HepG2 (cell line): ENCODE measurements at regions not wholly inside any gene's neighbourhood (a gene's known extent, or its start where the extent isn't known, plus 50 kb on each side); places are given as distances from the start of the nearest gene placed in this dataset.

ENCODE experiments used
- AGO2 ChIP-seq: fragments of 200-400 bp; formaldehyde crosslinking; optimal IDR thresholded peaks from 2 replicates; pipeline ENCODE3; 2017; ENCODE audit warnings: mild to moderate bottlenecking, low read depth, low read length, moderate library complexity
- BORCS8-MEF2B ChIP-seq: sonication (generic); formaldehyde crosslinking; IDR thresholded peaks from 2 replicates; pipeline ENCODE4 v1.8.0; 2022; ENCODE audit warnings: mild to moderate bottlenecking, missing genetic modification reagents
- HOXA5 ChIP-seq: sonication (generic); formaldehyde crosslinking; IDR thresholded peaks from 2 replicates; pipeline ENCODE4 v1.4.0; 2020; ENCODE audit warnings: missing genetic modification reagents
- KLF9 ChIP-seq: IDR thresholded peaks from 2 replicates; pipeline ENCODE4 v1.6.1; 2016; ENCODE audit warnings: low read depth
- MLX ChIP-seq: IDR thresholded peaks from 2 replicates; pipeline ENCODE4 v1.6.1; 2016
- MTF1 ChIP-seq: sonication (generic); formaldehyde crosslinking; IDR thresholded peaks from 2 replicates; pipeline ENCODE4 v1.5.0; 2020; ENCODE audit warnings: missing genetic modification reagents
- NPAS2 ChIP-seq: sonication (generic); formaldehyde crosslinking; IDR thresholded peaks from 2 replicates; pipeline ENCODE4 v1.8.0; 2022; ENCODE audit warnings: mild to moderate bottlenecking, missing genetic modification reagents, borderline replicate concordance
- RBAK ChIP-seq: sonication (generic); formaldehyde crosslinking; IDR thresholded peaks from 2 replicates; pipeline ENCODE4 v1.5.1; 2020; ENCODE audit warnings: mild to moderate bottlenecking, missing genetic modification reagents
- RBM39 ChIP-seq: fragments of 200-400 bp; formaldehyde crosslinking; IDR thresholded peaks from one replicate; pipeline ENCODE4 v1.6.1; 2018; ENCODE audit warnings: antibody characterized with exemption, mild to moderate bottlenecking, low read depth, low read length; ENCODE audit not compliant: poor library complexity, severe bottlenecking
- SPEN ChIP-seq: sonication (generic); formaldehyde crosslinking; IDR thresholded peaks from 2 replicates; pipeline ENCODE4 v1.5.1; 2020; ENCODE audit warnings: low read depth, mild to moderate bottlenecking, missing genetic modification reagents
- YY1 ChIP-seq: IDR thresholded peaks from 2 replicates; pipeline ENCODE4 v1.6.1; 2011; ENCODE audit warnings: low read length, low read depth, moderate library complexity, mild to moderate bottlenecking; ENCODE audit not compliant: insufficient read depth, insufficient replicate concordance
- ZNF274 ChIP-seq: sonication (generic); formaldehyde crosslinking; IDR thresholded peaks from 2 replicates; pipeline ENCODE4 v1.5.1; 2020; ENCODE audit warnings: mild to moderate bottlenecking, missing genetic modification reagents
- ZNF350 ChIP-seq: sonication (generic); formaldehyde crosslinking; IDR thresholded peaks from 2 replicates; pipeline ENCODE4 v1.4.0; 2020; ENCODE audit warnings: mild to moderate bottlenecking, low read depth, missing genetic modification reagents, borderline replicate concordance
- TF ChIP-seq, protein P1 (sequence below): sonication (generic); formaldehyde crosslinking; IDR thresholded peaks from 2 replicates; pipeline ENCODE4 v1.8.1; 2023; ENCODE audit warnings: missing genetic modification reagents, mild to moderate bottlenecking, borderline replicate concordance
- TF ChIP-seq, protein P2 (sequence below): IDR thresholded peaks from 2 replicates; pipeline ENCODE4 v1.6.1; 2016; ENCODE audit warnings: mild to moderate bottlenecking, missing biosample characterization, missing genetic modification reagents
- TF ChIP-seq, protein P3 (sequence below): sonication (generic); formaldehyde crosslinking; IDR thresholded peaks from 2 replicates; pipeline ENCODE4 v1.5.0; 2020; ENCODE audit warnings: missing genetic modification reagents
- TF ChIP-seq, protein P4 (sequence below): sonication (generic); formaldehyde crosslinking; IDR thresholded peaks from 2 replicates; pipeline ENCODE4 v1.4.0; 2020; ENCODE audit warnings: missing genetic modification reagents
- TF ChIP-seq, protein P5 (sequence below): sonication (generic); formaldehyde crosslinking; IDR thresholded peaks from 2 replicates; pipeline ENCODE4 v1.5.0; 2020; ENCODE audit warnings: missing genetic modification reagents

- TF ChIP-seq ZNF350 (CRISPR knock-in tag) (peak; percentile 10; the same call in 1 of the 2 replicates), MLX (CRISPR knock-in tag) (no peak), YY1 (peak; percentile 39), MTF1 (CRISPR knock-in tag) (no peak), NPAS2 (no peak), AGO2 (no peak), ZNF274 (CRISPR knock-in tag) (no peak), BORCS8-MEF2B (CRISPR knock-in tag) (0 out of 2 replicates have a peak, but pooled peaks have one; percentile 0), SPEN (CRISPR knock-in tag) (no peak; the same call in 1 of the 2 replicates), RBM39 (peak; percentile 9), HOXA5 (CRISPR knock-in tag) (0 out of 2 replicates have a peak, but pooled peaks have one; percentile 6), KLF9 (CRISPR knock-in tag) (no peak), RBAK (CRISPR knock-in tag) (no peak)
- TF ChIP-seq, protein P1, sequence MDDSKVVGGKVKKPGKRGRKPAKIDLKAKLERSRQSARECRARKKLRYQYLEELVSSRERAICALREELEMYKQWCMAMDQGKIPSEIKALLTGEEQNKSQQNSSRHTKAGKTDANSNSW (CRISPR knock-in tag), result no peak
- TF ChIP-seq, protein P2, sequence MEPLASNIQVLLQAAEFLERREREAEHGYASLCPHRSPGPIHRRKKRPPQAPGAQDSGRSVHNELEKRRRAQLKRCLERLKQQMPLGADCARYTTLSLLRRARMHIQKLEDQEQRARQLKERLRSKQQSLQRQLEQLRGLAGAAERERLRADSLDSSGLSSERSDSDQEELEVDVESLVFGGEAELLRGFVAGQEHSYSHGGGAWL, result peak; percentile 6; the same call in 1 of the 2 replicates
- TF ChIP-seq, protein P3, sequence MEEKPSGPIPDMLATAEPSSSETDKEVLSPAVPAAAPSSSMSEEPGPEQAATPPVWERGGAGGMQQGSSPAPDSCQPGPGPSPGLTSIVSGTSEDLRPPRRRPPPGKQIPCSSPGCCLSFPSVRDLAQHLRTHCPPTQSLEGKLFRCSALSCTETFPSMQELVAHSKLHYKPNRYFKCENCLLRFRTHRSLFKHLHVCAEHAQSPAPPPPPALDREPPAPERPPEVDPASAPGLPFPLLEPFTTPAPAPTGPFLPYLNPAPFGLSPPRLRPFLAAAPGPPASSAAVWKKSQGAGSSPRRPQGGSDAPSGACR (CRISPR knock-in tag), result peak; percentile 60; the same call in 1 of the 2 replicates
- TF ChIP-seq, protein P4, sequence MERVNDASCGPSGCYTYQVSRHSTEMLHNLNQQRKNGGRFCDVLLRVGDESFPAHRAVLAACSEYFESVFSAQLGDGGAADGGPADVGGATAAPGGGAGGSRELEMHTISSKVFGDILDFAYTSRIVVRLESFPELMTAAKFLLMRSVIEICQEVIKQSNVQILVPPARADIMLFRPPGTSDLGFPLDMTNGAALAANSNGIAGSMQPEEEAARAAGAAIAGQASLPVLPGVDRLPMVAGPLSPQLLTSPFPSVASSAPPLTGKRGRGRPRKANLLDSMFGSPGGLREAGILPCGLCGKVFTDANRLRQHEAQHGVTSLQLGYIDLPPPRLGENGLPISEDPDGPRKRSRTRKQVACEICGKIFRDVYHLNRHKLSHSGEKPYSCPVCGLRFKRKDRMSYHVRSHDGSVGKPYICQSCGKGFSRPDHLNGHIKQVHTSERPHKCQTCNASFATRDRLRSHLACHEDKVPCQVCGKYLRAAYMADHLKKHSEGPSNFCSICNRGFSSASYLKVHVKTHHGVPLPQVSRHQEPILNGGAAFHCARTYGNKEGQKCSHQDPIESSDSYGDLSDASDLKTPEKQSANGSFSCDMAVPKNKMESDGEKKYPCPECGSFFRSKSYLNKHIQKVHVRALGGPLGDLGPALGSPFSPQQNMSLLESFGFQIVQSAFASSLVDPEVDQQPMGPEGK (CRISPR knock-in tag), result peak; percentile 63
- TF ChIP-seq, protein P5, sequence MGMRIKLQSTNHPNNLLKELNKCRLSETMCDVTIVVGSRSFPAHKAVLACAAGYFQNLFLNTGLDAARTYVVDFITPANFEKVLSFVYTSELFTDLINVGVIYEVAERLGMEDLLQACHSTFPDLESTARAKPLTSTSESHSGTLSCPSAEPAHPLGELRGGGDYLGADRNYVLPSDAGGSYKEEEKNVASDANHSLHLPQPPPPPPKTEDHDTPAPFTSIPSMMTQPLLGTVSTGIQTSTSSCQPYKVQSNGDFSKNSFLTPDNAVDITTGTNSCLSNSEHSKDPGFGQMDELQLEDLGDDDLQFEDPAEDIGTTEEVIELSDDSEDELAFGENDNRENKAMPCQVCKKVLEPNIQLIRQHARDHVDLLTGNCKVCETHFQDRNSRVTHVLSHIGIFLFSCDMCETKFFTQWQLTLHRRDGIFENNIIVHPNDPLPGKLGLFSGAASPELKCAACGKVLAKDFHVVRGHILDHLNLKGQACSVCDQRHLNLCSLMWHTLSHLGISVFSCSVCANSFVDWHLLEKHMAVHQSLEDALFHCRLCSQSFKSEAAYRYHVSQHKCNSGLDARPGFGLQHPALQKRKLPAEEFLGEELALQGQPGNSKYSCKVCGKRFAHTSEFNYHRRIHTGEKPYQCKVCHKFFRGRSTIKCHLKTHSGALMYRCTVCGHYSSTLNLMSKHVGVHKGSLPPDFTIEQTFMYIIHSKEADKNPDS, result no peak
Observed at GRCh38 chr9:129458663-129459546, 162.0 kb downstream of the C9orf50 start (continued).
